SU-DHL-6 (cell line): ENCODE measurements at regions not wholly inside any gene's neighbourhood (a gene's known extent, or its start where the extent isn't known, plus 50 kb on each side); places are given as distances from the start of the nearest gene placed in this dataset.
"Not testable (repeated sequence)": the region's sequence is repeated elsewhere in the genome, so short reads cannot be mapped to it uniquely, and the experiment has no call there.

Source experiments
- EZH2phosphoT487 ChIP-seq: fragments of 200-600 bp; sonication (generic), shearing (Covaris generic); conservative IDR thresholded peaks from 2 replicates; pipeline ENCODE4 v1.6.1; 2018; ENCODE audit warnings: mild to moderate bottlenecking, antibody characterized with exemption, low read length, moderate library complexity, mixed read lengths
- TF ChIP-seq, protein P1 (sequence below): fragments of 200-600 bp; sonication (generic); IDR thresholded peaks from one replicate; pipeline ENCODE4 v1.5.1; 2017; ENCODE audit warnings: antibody characterized with exemption, mild to moderate bottlenecking, low read length, moderate library complexity; ENCODE audit not compliant: insufficient read depth, poor library complexity, severe bottlenecking

DNA sequence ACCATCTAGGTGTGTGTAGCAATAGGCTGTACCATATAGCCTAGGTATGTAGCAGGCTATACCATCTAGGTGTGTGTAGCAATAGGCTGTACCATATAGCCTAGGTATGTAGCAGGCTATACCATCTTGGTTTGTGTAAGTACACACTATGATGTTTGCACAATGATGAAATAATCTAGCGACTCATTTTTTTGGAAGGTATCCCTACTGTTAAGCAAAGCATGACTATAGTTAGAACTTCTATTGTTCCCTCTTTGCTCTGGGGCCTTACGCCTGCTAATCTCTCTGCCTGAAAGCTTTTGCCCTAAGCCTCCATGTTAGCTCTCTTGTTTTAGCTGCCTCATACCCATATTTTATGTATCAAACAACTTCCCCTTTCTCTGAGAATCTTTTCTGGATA lies 563.3 kb downstream of the PIK3C3 start:
- TF ChIP-seq, protein P1, sequence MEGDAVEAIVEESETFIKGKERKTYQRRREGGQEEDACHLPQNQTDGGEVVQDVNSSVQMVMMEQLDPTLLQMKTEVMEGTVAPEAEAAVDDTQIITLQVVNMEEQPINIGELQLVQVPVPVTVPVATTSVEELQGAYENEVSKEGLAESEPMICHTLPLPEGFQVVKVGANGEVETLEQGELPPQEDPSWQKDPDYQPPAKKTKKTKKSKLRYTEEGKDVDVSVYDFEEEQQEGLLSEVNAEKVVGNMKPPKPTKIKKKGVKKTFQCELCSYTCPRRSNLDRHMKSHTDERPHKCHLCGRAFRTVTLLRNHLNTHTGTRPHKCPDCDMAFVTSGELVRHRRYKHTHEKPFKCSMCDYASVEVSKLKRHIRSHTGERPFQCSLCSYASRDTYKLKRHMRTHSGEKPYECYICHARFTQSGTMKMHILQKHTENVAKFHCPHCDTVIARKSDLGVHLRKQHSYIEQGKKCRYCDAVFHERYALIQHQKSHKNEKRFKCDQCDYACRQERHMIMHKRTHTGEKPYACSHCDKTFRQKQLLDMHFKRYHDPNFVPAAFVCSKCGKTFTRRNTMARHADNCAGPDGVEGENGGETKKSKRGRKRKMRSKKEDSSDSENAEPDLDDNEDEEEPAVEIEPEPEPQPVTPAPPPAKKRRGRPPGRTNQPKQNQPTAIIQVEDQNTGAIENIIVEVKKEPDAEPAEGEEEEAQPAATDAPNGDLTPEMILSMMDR = not testable (repeated sequence)
- not testable (repeated sequence) for TF ChIP-seq EZH2phosphoT487
